Caco-2 (cell line): ENCODE measurements at regions not wholly inside any gene's neighbourhood (a gene's known extent, or its start where the extent isn't known, plus 50 kb on each side); places are given as distances from the start of the nearest gene placed in this dataset.

ENCODE experiments used
- BruUV-seq: library from RNA; stranded (reverse); fragments of 400-500 nt; replicated peaks from 2 replicates; lab custom pipeline; 2021; lab: Mats Ljungman, UMichigan
- CTCF ChIA-PET: fragments of 300-600 bp; sonication (Branson Sonifier 250); formaldehyde crosslinking; loops from one replicate; lab custom pipeline; 2022; ENCODE audit warnings: antibody characterized with exemption; lab: Charles Lee
- POLR2A ChIA-PET: fragments of 300-600 bp; sonication (Branson Sonifier 250); formaldehyde crosslinking; loops from one replicate; lab custom pipeline; 2022; ENCODE audit warnings: antibody characterized with exemption; lab: Charles Lee
- DNase-seq, 2 experiments: peaks; one replicate each; pipeline versions ENCODE4 v3.0.0 to v3.0.0-alpha.2; 2020 to 2022
- H3K27me3 ChIP-seq: replicated peaks from 2 replicates; pipeline ENCODE4 v1.6.0; 2011; ENCODE audit warnings: low read length; ENCODE audit not compliant: control insufficient read depth, insufficient read depth
- H3K36me3 ChIP-seq: 2 replicates; pipeline ENCODE4 v1.5.1; 2011; ENCODE audit warnings: low read length; ENCODE audit not compliant: control insufficient read depth, insufficient read depth
- H3K4me1 ChIP-seq: fragments of 250-450 bp; sonication (Bioruptor Pico); 2 replicates; pipeline ENCODE4 v1.5.1; 2020; ENCODE audit warnings: mild to moderate bottlenecking
- H3K4me3 ChIP-seq: 2 replicates; pipeline ENCODE4 v1.5.1; 2011; ENCODE audit warnings: low read depth, mild to moderate bottlenecking, control low read depth, low read length
- H3K9me3 ChIP-seq: fragments of 250-450 bp; sonication (Bioruptor Pico); 2 replicates; pipeline ENCODE4 v1.5.1; 2020; ENCODE audit warnings: mild to moderate bottlenecking, moderate library complexity
- H3K27ac Mint-ChIP-seq: one replicate; pipeline ENCODE4 v1.8.0; 2022; ENCODE audit warnings: mixed read lengths; ENCODE audit not compliant: unreplicated experiment
- H3K27me3 Mint-ChIP-seq: one replicate; pipeline ENCODE4 v1.8.0; 2022; ENCODE audit warnings: mixed read lengths; ENCODE audit not compliant: insufficient read depth, unreplicated experiment
- H3K36me3 Mint-ChIP-seq: one replicate; pipeline ENCODE4 v1.8.0; 2022; ENCODE audit warnings: mild to moderate bottlenecking, mixed read lengths; ENCODE audit not compliant: insufficient read depth, unreplicated experiment
- H3K4me1 Mint-ChIP-seq: one replicate; pipeline ENCODE4 v1.8.0; 2022; ENCODE audit warnings: low read depth, mixed read lengths; ENCODE audit not compliant: unreplicated experiment
- H3K4me3 Mint-ChIP-seq: one replicate; pipeline ENCODE4 v1.8.0; 2022; ENCODE audit warnings: mild to moderate bottlenecking, moderate library complexity, mixed read lengths; ENCODE audit not compliant: unreplicated experiment
- H3K9me3 Mint-ChIP-seq: one replicate; pipeline ENCODE4 v1.8.0; 2022; ENCODE audit warnings: mixed read lengths; ENCODE audit not compliant: unreplicated experiment
- CTCF ChIP-seq, 2 experiments: fragments of 200-600 bp in 1 of 2; IDR thresholded peaks; 1 replicate in 1 of 2; 2 replicates in 1 of 2; pipeline versions ENCODE4 v1.5.1 to v1.8.0; 2011 to 2022; ENCODE audit warnings: antibody characterized with exemption in 1 of 2, control low read depth in 1 of 2, inconsistent platforms in 1 of 2, low read depth in 1 of 2, low read length in 1 of 2, mild to moderate bottlenecking in 1 of 2, moderate library complexity in 1 of 2; ENCODE audit not compliant: insufficient read depth in 1 of 2, severe bottlenecking in 1 of 2, unreplicated experiment in 1 of 2
- intact Hi-C: fragments of 100-400 bp; cut with micrococcal nuclease; formaldehyde crosslinking; loops from one replicate; pipeline ENCODE4 v1.10.0; 2022; ENCODE audit not compliant: unreplicated experiment

DNA sequence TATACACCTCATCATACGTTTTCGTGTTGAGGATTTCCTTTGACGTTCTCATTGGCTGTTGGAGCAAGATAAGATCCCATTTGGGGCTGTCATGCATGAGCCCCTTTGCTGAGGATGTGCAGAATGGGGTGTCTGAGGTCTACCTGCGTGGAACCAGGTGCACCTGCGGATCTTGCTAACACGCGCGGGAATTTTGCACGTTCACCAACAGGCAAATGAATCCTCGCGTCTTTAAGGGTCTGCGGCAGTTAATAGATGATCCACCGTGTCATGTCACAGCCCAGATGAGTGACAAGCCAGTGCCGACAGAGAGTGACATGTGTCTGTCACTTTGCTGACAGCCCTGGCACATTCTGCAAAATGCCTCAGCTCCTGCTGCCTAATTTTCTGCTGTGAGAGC, 56.3 kb upstream of the SHOX start:
- no TSS peak for BruUV-seq
- Mint-ChIP-seq H3K9me3 (peaks cover 36% of the 10 kb centered on the region), H3K27me3 (no peaks in the 10 kb centered on the region), H3K4me3 (no peak overlapping the region), H3K4me1 (no peaks in the 10 kb centered on the region), H3K27ac (no peak overlapping the region), H3K36me3 (no peaks in the 10 kb centered on the region)
- ChIA-PET CTCF (no interaction called here), POLR2A (no interaction called here)
- intact Hi-C loops = no loop called here
- Histone ChIP-seq H3K4me3 (no peak overlapping the region), H3K36me3 (no peaks in the 10 kb centered on the region), H3K4me1 (no peaks in the 10 kb centered on the region), H3K27me3 (no peaks in the 10 kb centered on the region), H3K9me3 (peaks cover 7% of the 10 kb centered on the region)
- DNase-seq = no peak
- TF ChIP-seq CTCF (IDR thresholded peaks at IDR 0.05; ENCODE audit: insufficient read depth in 1 of 2, low read depth in 1 of 2, low read length in 1 of 2, severe bottlenecking in 1 of 2, unreplicated experiment in 1 of 2) = no peak

- Mint-ChIP-seq H3K9me3 (peaks cover 42% of the 10 kb centered on the region), H3K27ac (no peak overlapping the region), H3K4me1 (no peaks in the 10 kb centered on the region), H3K4me3 (no peak overlapping the region), H3K36me3 (no peaks in the 10 kb centered on the region), H3K27me3 (no peaks in the 10 kb centered on the region)
- H3K36me3 ChIP-seq = no peaks in the 10 kb centered on the region
- TF ChIP-seq CTCF (IDR thresholded peaks at IDR 0.05; ENCODE audit: insufficient read depth in 1 of 2, low read depth in 1 of 2, low read length in 1 of 2, severe bottlenecking in 1 of 2, unreplicated experiment in 1 of 2) = no peak
- no peak for DNase-seq
- no peak overlapping the region for H3K4me3 ChIP-seq
- ChIA-PET CTCF (no interaction called here), POLR2A (no interaction called here)
- H3K27me3 ChIP-seq = no peaks in the 10 kb centered on the region
- no peaks in the 10 kb centered on the region for H3K4me1 ChIP-seq
- H3K9me3 ChIP-seq = peaks cover 9% of the 10 kb centered on the region
- BruUV-seq = no TSS peak
- intact Hi-C loops = no loop called here
Measured at GRCh38 chrX:574830-575229, 55.8 kb upstream of the SHOX start.

- no peak for TF ChIP-seq CTCF (IDR thresholded peaks at IDR 0.05; ENCODE audit: insufficient read depth in 1 of 2, low read depth in 1 of 2, low read length in 1 of 2, severe bottlenecking in 1 of 2, unreplicated experiment in 1 of 2)
- H3K4me3 Mint-ChIP-seq = no peak overlapping the region
Measured at GRCh38 chrX:576904-577560, 53.6 kb upstream of the SHOX start.

More at GRCh38 chrX:576904-577560, 53.6 kb upstream of the SHOX start:
- Mint-ChIP-seq H3K27ac (no peak overlapping the region), H3K36me3 (no peaks in the 10 kb centered on the region), H3K9me3 (peaks cover 63% of the 10 kb centered on the region), H3K27me3 (no peaks in the 10 kb centered on the region), H3K4me1 (no peaks in the 10 kb centered on the region)
- peaks cover 9% of the 10 kb centered on the region for H3K9me3 ChIP-seq
- no peaks in the 10 kb centered on the region for H3K27me3 ChIP-seq
- DNase-seq = no peak
- H3K4me1 ChIP-seq = no peaks in the 10 kb centered on the region
- BruUV-seq = no TSS peak
- intact Hi-C loops = no loop called here
- no peak overlapping the region for H3K4me3 ChIP-seq
- CTCF ChIA-PET = no interaction called here
- POLR2A ChIA-PET = no interaction called here
- H3K36me3 ChIP-seq = no peaks in the 10 kb centered on the region
